ENCODE measurements at regions not wholly inside any gene's neighbourhood (a gene's known extent, or its start where the extent isn't known, plus 50 kb on each side); places are given as distances from the start of the nearest gene placed in this dataset.
"Not testable (repeated sequence)": the region's sequence is repeated elsewhere in the genome, so short reads cannot be mapped to it uniquely, and the experiment has no call there.

DNA sequence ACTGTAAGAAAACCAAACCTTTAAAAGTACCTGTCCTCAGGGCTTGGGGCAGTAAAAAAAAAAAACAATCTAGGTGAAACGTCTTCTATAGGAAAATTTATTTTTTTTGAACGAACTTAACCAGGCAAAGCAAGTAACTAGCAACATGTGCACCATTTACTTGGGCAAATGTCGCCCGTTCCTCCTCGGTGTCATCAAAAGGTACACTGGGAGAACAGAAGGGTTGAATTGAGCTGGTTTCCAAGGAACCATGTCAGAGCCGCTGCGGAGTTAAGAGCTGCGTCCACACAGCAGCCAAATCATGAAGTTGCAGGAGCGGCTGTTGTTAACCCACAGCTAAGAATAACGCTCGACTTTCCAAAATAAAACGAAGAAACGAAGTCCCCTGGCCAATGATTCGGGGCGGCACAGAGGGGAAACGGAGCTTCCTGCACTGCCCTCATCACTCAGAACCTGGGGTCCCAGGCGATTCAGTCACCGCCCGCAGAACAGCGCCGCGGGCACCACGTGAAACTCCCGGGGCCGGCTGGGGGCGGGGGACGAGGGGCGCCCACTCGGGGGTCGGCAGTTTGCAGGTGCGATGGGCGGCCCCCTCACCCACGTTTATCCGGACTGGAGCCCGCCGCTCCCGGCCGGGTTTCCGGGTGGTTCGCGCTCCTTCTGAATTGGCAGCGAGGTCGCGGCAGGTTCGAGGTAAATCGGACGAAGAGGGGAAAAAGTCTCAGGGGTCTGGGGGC lies 53.6 kb upstream of the PLGLB1 start:
- not testable (repeated sequence) for DNase-seq (ENCODE audit: low read depth)
- peak overlapping the region; percentile 49 for H3K4me3 ChIP-seq (ENCODE audit: low read length)

DNA sequence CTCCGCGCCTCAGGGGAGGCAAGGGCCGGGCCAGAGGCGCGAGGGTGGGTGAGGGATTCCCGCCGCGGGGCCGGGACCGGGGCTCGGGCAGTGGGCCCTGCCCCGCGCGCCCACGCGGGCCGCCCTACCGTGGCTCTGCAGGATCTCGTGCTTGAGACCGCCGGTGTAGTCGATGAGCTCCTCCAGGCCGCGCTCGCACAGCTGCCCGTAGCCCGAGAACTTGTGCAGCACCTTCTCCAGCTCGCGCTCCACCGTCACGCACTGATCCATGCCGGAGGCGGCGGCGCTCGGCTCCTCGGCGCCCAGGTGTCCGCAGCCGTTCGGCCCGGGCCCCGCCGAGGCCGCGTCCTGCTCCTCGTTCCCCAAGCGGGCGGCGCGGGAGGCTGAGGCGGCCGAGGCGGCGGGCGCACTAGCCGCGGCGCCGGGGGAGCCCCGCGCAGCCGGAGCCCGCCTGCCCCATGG lies 54.2 kb upstream of the PLGLB1 start:
- DNase-seq (ENCODE audit: low read depth): peak; percentile 53

DNA sequence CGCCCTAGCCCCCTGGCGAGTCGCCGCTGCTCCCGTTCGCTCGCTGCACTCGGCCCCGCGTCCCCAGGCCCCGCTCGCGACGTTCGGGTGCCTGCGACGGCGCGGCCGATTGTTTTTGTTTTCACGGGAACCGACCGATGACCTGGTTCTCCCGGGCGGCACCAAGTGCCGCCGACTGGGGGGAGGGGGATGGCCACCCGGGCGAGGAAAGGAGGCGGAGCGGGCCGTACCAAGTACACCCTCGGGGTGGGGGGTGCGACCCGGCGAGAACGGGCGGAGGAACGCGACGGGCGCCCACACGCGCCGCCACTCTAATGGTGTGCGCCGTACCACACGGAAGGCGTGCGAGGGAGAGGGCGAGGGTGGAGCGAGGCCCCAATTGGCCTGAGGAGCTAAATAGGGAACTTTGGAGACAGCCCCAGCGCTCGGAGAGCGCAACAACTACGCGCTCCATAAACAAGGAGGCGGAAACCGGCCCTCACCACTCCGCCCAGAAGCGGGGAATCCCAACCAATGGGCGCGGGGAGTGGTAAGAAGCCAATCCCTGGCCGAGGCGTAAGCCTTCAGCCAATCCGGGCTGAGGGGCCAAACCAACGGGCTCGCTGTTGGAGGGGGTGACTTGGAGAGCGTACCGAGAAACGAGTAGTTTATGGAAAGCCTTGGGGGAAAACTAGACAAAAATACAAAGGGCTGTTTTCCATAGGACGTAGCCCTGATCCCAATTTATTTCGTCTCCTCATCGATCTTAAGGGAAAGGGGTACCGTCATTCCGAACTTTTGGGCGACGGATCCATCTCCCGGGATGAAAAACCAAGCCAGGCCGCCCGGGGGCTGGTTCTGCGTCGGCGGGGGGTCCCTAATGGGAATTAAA lies 54.8 kb upstream of the PLGLB1 start:
- H3K4me3 ChIP-seq (ENCODE audit: low read length): peak overlapping the region; percentile 58

More for the DNA sequence above, 54.2 kb upstream of the PLGLB1 start:
- H3K4me3 ChIP-seq (ENCODE audit: low read length): peak overlapping the region; percentile 49

DNA sequence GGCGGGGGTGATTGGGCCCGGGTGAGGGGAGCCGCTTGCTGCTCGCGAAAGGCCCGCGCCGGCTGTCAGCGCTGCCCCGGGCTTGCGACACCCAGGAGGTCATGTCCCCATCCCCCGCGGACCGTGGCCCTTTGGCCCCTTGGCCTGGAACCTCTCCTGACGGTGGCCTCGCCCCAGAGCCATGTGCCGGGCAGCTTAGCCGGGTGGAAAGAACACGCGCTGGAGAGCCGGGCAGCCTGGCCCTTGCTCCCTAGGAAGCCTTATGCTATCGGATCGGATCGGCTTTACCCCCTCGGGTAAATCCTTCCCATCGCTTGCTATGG lies 55.4 kb upstream of the PLGLB1 start:
- peak overlapping the region; percentile 58 for H3K4me3 ChIP-seq (ENCODE audit: low read length)
- not testable (repeated sequence) for DNase-seq (ENCODE audit: low read depth)

More for the DNA sequence above, 54.8 kb upstream of the PLGLB1 start:
- peak; percentile 88 for DNase-seq (ENCODE audit: low read depth)

DNA sequence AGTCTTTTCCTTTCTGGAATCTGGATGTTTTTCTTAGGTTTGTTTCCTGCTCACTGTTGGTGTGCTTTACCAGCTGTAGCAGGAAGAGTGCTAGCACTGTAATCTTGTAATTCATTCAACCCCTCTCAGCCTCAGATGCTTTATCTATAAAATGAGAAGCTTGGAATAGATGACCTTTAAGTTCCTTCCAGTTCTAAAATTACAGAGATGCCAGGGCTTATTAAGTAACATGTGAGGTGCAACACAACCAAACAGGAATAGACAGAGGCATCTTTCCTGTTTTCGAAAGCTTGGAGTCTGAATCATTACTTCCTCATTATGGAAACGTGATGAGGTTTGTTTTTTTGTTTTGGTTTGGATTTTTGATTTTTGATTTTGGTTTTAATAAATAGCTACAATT lies 60.1 kb upstream of the PLGLB1 start:
- not testable (repeated sequence) for H3K4me3 ChIP-seq (ENCODE audit: low read length)

DNA sequence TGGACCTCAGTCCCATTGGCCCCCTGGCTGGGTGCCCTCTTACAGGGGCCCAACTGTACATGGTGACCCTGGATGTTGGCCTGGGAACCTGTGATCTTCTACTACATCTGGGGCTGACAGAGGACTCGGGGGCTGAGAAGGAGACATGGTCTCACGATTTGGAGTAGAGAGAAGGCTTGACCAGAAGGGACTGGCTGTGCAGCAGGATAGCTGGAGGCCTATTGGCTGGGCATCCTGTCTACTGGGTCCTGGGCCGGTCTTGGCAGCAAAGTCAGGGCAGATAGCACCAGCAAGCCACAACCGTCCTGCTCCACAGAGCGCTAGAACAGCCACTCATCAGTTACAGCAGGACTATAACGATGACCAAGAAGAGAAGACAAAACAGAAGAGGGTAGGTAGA lies 66.4 kb upstream of the PLGLB1 start:
- DNase-seq (ENCODE audit: low read depth); H3K4me3 ChIP-seq (ENCODE audit: low read length): not testable (repeated sequence)

More for the DNA sequence above, 60.1 kb upstream of the PLGLB1 start:
- DNase-seq (ENCODE audit: low read depth): not testable (repeated sequence)

DNA sequence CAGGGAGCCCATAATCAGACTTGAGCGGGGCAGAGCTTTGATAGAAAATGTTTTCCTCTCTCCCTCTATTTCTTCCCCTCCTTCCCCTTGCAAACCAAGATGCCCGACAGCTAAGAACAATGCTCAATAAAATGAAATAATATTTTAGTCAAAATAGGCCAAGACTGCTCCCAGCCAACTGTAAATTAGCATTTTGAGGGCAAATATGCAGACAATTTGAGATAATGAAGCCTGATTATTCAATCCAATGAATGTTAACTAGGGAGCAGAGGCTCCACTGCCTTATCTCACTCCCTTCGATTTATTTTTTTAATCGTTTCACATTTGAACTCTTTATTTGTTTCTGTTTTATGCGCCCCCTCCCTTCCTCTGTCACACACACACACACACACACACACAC lies 67.8 kb upstream of the PLGLB1 start:
- not testable (repeated sequence) for DNase-seq (ENCODE audit: low read depth); H3K4me3 ChIP-seq (ENCODE audit: low read length)

DNA sequence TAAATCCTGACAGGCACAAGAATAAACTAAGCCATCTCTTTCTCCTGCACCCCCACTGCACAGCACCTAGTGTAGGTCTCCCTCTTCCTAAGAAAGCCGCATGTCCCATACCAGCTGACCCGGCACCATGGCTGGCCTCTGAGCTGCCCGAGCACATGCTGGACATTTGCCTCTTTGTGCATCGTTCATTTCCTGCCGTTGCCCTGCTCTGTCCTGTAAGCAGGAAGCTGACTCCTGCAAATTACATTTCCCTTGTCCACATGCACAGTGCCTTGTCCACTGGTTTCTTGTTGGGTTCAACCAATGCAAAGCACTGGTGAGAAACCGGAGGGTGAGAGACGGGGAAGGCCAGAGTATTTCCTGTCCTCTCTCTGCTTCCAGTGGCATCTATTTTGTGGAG lies 71.6 kb upstream of the PLGLB1 start:
- H3K4me3 ChIP-seq (ENCODE audit: low read length); DNase-seq (ENCODE audit: low read depth): not testable (repeated sequence)

DNA sequence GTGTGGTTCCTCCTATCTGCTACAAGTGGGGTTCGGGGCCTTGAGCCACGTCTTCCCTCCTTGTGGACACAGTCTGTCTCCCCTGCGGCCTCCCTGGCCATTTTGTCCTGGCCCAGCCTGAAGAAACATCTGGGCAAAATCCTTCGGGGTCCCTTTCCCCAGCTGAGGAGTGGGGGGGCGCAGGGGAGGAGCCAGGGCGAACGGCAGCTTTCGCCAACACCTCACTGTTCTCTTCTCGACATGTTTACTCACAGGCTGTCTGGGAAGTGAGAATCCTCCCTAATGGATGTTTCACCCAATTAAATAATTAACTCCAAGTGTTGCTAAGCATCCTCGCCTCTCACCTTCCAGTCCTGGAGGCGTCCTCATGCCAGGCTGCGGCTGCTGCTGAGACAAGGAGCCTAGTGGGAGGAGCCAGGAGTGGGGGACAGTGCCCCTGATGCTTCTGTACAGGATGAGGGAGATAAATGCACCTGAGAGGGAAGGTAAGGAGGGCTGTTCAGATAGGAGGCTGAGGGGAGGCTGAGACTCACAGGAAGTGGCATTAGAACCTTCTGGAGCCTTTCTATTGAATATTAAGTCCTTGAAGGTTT lies 72.4 kb upstream of the PLGLB1 start:
- not testable (repeated sequence) for H3K4me3 ChIP-seq (ENCODE audit: low read length); DNase-seq (ENCODE audit: low read depth)

DNA sequence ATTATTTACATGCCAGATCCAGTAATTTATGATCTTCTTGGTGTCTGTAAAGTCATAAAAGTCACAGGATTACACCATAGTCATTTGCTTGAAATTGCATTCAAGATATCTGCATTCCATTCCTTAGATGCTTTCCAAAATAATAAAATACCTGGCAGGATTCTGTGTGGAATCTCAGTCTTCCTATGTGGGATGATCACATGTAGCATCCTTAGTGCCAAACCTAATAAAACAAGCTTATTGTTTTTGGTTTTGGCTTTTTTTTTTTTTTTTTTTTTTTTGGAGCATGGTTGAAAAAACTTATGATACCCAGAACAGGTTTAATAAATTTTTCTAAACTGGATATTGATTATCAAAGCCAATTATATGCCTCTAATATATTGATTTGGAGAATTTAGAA lies 74.2 kb upstream of the PLGLB1 start:
- H3K4me3 ChIP-seq (ENCODE audit: low read length); DNase-seq (ENCODE audit: low read depth): not testable (repeated sequence)

DNA sequence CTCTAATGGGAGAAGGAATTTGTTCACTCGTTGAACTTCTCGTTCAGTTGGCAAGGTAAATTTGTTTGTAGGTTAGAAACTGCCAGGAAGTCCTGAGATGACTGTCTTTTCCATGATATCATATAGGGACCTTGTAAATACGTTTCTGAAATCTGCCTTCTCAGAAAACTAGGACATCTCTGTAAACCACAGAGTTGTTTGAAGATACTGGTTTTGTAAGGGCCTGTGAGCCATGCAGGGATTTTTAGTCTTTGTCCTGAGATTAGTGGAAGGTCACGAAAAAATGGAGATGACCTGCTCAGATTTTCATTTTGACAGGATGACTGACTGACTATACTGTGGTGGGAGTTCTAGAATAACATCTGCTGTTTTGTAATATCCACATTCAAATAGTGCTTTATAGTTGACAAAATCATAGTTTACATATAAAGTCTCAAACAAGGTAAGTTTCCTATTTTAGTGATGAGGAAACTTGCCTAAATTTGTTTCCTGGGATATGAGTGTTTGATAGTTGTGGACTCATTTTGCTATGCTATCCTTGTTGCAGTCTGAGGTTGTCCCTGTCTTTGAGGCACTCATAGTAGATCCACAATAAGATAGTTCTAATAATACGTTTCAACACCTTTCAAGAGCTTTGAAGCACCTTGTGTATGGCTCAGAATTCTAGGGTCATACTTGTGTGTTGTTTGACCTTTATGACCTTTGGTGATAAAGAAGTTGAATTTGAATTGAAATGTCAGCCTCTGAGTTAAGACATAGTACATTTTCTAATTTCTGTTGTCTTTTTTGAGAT lies 107.3 kb upstream of the PLGLB1 start:
- not testable (repeated sequence) for DNase-seq (ENCODE audit: low read depth)

DNA sequence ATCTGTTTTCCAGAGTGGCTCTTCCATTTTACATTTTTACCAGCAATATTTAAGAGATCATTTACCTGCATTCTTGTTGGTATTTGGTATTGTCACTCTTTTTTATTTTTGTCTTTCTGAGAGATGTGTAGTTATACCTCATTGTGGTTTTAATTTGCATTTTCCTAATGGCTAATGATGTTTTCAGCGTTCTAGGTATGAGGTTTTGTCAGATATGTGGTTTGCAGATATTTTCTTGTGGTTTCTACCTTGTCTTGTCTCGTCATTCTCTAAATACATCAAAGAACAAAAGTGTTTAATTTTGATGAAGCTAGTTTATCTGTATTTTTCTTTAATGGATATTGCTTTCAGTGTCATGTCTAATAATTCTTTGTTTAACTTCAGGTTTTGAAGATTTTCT lies 110.9 kb upstream of the PLGLB1 start:
- H3K4me3 ChIP-seq (ENCODE audit: low read length); DNase-seq (ENCODE audit: low read depth): not testable (repeated sequence)

More for the DNA sequence above, 107.3 kb upstream of the PLGLB1 start:
- not testable (repeated sequence) for H3K4me3 ChIP-seq (ENCODE audit: low read length)

DNA sequence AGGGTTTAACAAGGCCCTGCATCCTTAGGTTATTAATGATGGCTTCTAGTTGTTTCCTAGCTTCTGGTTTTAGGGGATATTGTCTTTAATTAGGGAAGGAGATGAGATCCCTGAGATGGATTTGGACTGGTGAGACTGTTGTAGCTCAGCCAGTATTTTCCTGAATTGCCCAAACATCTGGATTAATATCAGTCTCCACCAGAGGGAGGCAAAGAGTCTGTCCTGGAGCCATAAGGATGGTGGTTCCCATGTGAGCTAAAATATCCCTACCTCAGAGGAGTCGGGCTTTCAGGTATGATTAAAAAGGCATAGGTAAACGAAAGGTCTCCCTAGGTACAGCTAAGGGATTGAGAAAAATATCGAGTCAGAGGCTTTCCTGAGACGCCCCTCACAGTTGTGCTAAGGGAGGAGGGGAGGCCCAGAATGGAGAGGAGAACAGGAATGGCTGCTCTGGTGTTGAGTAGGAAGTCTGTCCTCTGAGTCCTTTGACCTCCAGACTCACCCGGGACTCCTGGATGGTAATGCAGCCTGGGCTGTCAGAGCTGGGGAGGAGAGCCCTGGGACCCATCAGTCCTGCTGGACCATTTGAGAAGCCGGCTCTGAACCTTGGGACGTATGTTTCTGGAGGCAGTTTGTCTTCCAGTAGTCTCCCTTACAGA lies 130.3 kb upstream of the PLGLB1 start:
- not testable (repeated sequence) for H3K4me3 ChIP-seq (ENCODE audit: low read length); DNase-seq (ENCODE audit: low read depth)

DNA sequence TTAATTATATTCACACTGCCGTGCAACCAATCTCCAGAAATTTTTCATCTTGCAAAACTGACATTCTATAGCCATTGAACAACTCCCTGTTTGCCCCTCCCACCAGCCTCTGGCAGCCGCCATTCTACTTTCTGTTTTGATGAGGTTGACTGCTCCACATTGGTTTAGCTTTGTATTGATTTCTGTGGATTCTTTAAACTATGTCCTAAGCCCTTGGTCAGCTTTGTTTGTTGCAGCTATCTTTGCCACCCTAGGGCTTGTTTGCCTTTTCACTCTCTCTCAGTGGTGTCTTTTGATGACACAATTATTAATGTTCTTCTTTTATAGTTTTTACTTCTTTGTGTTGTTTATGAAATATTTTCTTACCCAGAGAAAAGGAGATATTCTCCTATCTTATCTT lies 152.8 kb upstream of the PLGLB1 start:
- not testable (repeated sequence) for H3K4me3 ChIP-seq (ENCODE audit: low read length); DNase-seq (ENCODE audit: low read depth)

DNA sequence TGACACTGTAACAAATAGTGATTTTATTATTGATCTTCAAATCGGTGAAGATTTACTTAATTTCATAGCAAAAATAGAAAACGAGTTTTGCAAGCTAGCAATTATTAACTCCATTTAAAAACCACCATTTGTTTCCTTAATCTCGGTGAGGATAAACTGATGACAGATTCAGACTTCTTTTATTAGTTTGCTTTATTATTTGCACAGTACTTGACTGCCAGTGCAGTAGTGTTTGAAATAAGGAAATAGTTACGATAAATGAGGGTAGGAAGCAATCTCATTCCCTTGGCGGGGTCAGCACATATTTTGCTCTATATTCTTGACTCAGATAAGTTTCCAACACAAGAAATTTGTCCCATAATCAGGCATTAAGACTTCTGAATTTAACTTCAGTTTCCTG lies 161.7 kb upstream of the PLGLB1 start:
- not testable (repeated sequence) for DNase-seq (ENCODE audit: low read depth); H3K4me3 ChIP-seq (ENCODE audit: low read length)

DNA sequence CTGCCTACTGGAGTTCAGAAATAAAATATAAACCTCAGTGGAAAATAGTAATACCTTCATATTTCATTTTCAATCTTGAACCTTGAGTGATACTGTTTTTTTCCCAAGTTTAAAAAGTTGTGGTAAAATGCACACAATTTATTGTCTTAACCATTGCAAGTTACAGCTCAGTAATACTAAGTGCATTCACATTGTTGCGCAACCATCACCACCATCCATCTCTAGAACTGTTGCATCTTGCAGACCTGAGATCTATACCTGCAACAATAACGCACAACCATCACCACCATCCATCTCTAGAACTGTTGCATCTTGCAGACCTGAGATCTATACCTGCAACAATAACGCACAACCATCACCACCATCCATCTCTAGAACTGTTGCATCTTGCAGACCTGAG lies 162.6 kb upstream of the PLGLB1 start:
- DNase-seq (ENCODE audit: low read depth); H3K4me3 ChIP-seq (ENCODE audit: low read length): not testable (repeated sequence)

DNA sequence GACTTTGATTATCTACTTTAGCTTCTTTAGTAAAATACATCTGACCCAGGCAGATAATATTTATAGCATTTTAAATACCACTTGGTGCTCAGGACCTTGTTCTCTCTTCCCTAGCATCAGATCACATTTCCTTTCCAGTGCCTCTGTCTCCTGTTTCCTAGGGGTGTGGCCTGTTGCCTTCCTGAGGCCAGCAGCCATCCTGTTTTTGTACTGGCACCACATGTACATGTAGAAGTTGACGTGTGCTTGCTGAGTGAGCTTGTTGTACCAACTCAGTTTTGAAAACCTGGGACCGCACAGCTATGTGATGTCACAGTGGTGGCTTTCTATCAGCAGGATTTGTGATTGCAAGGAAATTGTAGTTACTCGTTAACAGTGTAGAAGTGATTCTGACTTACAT lies 167.6 kb upstream of the PLGLB1 start:
- DNase-seq (ENCODE audit: low read depth); H3K4me3 ChIP-seq (ENCODE audit: low read length): not testable (repeated sequence)
